Hepatic stellate cell (primary cell): ENCODE measurements at regions not wholly inside any gene's neighbourhood (a gene's known extent, or its start where the extent isn't known, plus 50 kb on each side); places are given as distances from the start of the nearest gene placed in this dataset.

Source experiments
- DNase-seq: peaks from one replicate; pipeline ENCODE4 v3.0.0; 2011; ENCODE audit warnings: low spot score

DNA sequence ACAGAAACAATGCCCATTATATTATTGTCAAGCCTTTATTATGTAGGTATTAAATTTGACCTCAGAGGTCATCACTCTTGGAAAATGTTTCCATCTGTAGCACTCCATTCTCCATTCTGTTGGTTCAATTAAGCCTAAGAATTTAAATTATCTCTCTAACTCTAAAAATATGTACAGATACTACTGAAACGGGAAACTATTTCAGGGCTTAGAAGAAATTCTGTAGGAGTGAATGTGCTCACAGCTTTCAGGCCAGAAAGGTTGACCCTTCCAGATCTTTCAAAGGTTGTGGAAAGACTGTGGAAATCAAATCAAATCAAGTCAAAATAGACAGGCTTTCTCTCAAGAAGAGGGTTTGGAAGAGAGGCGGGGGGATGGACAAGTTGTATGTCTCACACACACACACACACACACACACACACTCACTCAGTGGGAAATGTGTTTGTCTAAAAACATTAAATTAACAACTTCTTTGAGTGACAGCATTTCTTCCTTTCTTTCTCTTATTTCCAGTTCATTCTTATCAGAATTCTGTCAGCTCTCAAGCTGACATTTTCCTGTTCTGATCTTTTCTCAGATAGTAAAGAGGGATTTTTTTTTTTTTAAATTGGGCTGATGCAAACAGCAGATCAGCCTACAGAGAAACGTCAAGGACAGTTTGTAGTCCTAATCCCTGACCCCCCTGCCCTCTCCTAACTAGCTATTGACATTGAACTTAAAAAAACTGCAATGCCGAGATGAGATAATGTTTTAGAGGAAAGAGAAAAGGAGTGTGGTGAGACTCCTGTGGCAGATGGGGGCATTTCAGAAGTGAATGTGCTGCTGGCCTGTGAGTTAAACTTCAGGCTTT, 139.0 kb upstream of the ZFHX3 start:
- DNase-seq: no peak

DNA sequence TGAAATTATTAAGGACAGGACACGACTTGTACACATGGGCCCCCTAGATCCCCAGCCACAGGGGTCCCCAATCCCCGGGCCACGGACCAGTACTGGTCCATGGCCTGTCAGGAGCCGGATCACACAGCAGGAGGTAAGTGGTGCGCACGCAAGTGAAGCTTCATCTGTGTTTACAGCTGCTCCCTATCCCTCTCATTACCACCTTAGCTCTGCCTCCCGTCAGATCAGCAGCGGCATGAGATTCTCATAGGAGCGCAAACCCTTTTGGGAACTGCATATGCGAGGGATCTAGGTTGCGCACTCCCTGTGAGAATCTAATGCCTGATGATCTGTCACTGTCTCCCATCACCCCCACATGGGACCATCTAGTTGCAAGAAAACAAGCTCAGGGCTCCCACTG, 137.8 kb upstream of the ZFHX3 start:
- no peak for DNase-seq

DNA sequence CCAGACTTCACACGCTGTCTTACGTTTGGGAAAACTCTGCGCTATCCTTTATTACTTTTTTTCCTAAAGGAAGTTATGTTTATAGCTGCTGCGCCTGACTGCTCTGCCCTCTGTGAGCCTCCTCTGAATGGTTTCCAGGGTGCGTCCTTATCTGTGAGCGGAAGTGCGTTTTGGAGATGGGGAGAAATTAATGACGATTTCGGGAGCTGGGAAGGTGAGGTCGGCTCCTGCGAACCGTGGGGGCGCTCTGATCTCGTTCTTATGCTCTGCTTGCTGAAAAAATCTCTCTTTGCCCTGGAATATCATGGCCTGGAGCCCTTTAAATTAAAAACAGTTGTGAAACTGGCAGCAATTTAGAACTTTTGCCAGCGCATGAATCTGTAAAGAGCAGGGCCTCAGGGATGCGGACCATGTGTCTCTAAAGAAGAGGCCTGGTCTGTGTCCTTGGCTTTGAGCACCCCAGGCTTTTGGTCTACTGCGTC, 135.7 kb upstream of the ZFHX3 start:
- DNase-seq: no peak

DNA sequence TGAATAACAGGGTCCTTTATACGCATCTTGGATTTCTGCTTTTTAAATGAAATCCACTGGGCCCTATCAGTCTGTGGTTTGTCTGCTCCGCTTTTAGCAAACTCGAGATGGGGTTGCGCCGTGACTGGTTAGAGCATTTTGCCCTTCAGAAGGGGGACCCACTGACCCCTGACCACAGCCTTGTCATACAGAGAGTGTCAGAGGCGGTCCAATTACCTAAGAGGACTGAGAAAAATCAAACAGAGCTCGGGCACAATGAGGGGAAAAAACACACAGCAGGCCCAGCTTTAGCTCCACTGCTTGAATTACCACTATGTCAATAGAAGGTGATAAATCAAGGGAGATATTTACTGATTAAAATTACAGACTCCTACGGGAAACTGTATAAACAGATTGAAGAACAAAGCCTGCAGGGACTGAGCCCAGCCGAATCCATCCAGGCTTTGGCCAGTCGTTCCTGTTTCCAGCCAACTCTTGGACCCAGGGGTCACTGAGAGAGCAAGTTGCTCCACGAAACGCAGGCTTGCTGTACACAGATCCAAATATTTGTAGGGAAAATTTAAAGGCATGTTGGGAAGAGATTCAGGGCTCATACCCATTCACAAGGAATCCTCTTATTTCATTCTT, 131.9 kb upstream of the ZFHX3 start:
- DNase-seq: no peak

DNA sequence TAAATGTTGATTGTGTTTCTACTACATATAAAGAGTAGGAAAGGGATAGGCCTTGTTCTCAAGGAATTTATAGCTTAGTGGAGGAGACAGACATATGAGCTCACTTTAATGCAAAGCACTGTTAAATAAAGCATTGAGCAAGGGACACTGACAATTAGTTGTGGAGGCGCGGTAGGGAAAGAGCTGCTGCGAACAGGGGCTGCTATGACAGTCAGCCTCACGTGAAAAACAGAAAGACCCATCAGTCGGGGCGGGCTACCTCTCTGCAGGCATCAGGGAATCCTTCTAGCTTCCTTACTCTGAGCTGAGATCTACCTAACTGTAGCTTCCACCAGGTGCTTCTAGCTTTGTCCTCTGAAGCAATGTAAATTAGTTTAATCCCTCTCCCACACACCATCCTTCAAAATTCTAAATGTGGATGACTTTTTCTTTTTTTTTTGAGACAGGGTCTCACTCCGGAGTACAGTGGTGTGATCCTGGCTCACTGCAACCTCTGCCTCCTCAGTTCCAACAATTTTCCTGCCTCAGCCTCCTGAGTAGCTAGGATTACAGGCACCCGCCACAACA, 129.9 kb upstream of the ZFHX3 start:
- no peak for DNase-seq

DNA sequence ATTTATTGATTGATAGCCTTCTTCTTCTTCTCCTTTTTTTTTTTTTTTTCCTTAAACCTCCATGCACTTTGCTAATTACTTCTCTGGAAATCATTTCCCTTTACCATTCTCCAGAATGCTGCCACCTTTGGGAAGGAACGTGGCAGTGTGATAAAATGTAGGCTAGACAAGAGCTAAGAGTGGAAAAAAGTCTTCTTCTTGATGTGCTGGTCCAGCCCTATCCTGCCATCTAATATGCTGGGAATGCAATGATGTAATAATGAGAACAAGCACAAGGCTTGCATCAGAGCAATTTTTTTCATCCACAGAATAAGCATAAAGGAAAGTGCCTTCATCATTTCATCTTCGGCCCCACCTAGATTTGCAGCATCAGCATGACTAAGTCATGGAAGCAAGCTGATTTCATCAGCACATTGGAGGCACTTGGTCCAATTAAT, 128.7 kb upstream of the ZFHX3 start:
- DNase-seq: peak; percentile 83

DNA sequence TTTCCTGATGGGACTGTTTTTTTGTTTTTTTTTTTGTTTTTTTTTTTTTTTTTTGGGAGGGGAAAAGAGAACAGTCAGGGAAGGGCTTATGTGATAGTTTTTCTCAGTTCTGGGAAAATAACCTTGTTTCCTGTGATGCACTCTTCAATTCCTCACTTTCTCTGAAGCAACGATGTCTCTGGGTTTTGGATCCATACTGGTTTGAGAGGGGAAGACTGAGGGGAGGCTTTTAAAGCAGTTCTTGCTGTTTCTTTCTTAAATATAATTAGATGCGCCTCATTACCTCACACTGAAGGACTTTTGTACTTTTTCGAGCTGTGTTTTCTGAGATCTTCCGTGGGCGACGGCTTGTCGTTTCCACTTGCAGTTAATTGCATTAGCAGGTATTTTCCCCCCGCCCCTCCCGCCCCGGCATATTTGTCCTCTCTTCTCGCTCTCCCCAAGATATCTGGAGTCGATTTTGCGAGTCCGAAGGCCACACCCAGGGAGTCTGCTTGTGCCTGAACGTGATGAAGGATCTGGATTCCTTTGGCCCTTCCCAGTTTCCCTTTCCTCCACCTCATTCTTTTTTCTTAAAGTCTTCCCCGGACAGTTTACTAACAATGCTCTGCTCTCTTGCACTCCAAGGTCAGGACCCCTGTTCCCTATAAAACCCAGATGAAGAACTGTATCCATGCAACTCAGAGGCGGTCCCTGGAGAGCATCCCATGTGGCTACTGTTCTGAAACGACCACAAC, 125.2 kb upstream of the ZFHX3 start:
- peak; percentile 34 for DNase-seq

DNA sequence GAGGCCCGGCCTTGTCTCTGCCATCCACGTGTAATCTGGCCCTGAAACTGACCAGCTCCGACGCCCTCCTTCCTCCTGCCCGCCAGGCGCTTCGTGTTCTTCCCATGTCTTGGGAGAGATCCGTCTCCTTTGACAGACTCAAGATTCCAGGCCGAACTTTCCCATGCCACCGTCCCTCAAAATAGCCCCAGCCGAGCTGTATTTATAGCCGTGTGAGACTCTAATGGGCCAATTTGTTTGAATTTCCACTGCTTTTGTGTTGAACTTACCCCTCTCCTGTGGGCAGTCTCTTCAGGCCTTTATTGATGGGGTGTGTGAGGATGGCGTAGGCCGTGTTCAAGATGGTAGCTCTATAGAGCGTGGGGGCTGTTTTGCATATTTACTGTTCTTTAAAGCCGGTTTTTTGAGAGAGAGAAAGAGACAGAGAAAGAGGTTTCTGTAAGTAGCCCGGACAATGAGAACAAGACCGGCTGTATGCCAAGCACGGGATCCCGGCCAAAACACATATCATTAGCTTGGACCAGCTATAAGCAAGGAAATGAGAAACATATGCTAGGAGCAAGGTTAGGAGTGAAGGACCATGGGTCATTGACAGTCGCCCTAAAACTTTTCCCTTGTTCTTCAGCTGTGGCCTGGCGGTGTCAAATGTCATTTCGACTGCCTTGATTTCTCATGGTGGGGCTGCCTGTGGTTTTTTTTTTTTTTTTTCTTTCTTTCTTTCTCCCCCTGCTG, 124.5 kb upstream of the ZFHX3 start:
- DNase-seq: peak; percentile 74

DNA sequence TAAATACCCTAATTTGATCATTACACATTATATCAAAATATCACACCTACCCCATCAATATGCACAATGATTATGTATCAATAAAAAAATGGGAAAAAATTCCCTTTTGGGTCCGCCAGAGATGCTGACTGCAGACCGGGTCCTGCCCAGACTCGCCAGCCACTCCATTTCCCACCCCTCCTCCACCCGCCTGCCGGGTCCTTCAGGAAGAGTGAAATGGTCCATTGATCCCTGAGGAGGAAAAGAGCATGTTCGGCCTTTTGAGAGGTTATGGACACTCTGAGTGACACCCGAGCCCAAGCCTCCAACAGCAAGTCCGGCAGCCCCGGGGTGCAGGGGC, 123.9 kb upstream of the ZFHX3 start:
- no peak for DNase-seq

DNA sequence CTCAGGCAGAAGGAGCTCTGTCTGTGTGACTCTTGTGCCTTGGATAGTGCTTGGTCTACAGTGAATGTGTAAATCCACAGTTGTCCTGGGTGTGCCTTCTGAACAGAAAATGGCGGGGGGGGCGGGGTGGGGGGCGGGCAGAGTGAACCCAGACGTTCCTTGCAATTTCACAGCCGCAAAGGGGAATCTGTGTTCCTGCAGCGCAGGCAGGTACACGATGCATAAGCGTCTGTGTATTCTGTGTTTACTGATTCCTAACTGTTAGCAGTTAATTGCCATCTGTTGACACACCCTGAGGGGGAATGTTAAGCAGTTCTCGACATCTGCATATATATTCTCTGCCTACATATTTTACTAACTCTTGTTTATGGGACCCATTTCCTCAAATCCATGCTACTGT, 123.5 kb upstream of the ZFHX3 start:
- no peak for DNase-seq

DNA sequence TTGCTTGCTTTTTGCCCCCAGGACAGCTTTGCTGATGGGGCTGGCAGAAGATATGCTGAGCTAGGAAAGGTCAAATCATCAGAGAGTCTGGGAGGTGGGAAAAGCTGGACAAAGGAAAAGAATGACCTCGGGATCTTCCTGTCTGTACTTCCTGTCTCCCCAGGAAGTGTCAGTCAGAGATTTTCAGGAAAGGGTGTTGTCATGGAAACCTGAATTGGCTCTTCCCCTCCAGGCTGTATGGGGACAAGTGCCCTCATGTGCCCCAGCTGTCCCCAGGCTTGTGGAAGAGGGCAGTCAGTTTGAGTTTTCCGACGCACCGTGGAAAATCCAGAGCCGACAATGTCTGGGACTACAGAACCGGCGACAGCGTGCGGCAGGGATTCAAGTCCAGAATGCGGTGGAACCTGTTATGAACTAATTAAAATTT, 122.7 kb upstream of the ZFHX3 start:
- DNase-seq: no peak

DNA sequence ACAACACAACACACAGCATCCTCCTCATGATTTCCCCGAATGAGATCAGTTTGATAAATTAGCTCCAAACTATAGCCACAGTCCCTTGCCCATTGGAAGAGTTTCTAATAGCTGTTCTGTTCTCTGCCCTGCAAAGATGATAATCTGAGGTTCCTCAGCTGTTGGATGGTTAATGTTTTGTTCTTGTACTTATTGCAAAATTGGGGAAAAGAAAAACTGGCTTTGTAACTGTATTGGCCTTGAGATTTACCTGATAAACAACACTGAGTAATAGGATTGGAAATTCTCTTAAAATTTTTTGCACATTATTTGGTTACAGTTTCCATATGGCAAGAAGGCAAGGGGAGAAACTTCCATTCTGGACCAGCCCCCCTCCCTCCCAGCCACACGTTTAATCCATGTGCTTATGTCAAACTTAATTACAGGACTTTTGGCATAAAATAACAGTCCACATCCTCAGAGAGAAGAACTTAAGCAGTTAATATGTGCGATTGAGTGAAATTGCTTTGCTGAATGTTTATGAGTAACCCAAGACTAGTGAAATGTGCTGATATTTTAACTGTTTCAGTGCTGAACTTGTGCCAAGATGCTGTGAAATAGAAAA, 119.1 kb upstream of the ZFHX3 start:
- no peak for DNase-seq

DNA sequence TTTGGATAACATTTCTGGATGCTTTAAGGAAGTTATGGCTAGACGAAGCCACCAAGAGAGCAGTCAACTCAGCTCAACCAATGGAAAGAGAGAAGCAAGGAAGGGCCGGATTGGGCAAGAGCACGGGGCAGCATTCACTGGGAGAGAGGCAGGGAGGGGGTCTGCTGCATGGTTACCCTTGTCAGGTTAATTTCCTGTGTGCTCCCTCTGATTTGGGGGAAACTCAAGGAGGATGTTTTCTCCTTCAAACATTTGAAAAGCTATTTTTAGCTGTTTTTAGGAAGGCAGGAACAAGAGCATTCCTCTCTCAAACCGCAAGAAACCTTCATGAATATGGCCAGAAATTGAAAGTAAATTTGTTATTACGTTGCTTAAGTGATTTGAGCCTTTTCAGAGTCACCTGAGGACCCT, 118.5 kb upstream of the ZFHX3 start:
- DNase-seq: peak; percentile 32

DNA sequence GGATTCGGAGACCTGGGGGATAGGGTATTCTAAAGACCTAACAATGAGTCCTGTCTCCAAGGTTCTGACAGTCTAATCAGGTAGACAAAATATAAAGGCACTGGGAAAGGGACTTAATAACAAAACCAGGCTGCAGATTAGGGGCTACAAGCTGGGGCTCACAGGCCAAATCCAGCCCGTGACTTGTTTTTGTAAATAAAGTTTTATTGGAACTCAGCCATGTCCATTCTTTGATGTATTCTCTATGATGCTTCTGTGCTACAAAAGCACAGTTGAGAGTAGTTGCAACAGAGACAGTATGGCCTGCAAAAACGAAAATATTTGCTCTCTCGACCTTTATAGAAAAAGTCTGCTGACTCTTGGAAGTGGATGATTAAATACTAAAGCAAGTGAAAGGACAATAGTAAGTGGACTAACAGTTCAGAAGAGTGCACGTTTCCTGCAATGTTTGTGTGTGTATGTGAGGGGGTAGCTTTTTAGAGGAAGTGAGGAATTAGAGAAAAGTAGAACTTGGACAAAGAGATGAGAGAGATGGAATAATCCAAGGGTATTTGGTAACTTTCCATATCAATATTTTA, 115.4 kb upstream of the ZFHX3 start:
- DNase-seq: no peak

DNA sequence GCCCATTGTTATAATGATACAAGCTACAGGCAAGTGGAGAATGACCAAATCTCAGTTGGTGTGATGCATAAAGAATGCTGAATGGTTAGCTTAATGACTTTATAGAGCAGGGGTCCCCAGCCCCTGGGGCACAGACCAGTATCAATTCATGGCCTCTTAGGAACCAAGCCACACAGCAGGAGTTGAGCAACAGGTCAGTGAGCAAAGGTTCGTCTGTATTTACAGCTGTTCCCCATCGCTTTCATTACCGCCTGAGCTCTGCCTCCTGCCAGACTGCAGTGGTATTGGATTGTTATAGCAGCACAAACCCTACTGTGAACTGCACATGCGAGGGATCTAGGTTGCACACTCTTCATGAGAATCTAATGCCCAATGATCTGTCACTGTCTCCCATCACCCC, 114.0 kb upstream of the ZFHX3 start:
- no peak for DNase-seq

DNA sequence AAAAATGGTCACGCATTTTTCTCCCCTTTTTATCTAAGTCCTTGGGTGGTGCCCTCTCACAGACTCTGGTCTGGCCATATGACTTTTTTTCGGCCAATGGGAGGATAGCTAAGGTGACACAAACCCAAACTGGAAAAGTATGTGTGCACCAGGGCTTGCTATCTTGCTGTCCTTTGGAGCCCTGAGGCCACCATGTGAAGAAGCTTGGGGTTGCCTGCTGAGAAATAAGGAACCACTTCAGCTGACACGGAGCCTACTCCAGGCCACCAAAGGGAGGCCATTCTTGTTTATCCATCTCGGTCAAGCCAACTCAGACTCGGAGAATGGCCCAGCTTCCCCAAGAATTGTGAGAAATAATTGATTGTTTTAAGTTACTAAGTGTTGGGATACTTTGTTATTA, 111.4 kb upstream of the ZFHX3 start:
- no peak for DNase-seq

DNA sequence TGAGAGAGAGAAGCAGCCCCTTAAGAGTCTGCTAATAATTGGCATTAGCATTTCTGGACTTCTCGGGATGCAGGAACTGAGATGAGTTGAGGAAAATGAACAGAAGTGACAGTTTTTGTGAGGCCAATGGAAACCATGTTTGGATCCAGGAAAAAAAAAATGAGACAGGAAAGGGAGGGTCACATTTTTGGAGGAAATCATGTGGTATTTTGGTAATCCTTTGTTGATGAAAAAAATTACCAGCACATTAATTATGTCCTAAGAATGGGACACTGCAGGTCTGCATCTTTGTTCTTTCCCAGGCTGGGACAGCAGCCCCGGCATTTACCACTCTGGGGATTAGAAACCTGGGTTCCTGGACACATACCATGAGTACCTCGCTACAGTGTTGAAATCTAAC, 109.9 kb upstream of the ZFHX3 start:
- no peak for DNase-seq

DNA sequence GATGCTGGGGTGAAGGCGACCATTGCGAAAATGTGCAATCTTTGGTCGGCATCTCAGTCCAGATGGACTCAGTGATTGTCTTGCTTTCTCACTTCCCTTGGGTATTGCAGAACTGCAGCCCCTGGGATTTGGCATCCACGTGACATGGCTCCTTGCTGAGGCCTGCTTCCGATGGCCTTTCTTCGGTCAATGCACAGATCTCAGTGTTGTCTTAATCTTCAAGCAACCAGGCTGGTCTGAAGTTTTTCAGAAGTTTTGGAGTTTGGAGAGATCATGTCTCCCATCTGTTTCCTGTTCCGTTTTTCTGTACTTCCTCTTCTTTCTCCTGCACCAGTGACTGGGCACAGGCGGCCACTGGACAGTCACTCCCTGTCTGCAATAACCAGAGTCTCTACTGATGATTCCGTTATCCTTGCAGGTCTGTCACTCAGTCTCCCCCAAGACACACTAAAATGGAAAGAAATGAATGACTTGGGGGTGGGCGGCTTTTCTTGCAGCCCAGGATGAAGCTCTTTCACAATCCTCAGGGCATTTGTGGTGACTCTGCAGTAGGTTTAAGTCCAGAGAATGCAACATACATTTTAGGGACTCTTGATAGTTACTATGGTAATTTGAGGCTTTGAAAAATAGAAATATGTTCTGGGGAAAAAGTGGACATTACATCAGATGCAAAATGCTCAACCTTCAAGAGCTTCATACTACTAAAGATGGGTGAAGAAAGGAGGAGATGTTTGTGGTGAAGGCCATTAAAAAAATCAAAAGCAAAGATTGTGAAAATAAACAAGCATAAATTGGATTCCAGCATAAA, 106.3 kb upstream of the ZFHX3 start:
- no peak for DNase-seq

DNA sequence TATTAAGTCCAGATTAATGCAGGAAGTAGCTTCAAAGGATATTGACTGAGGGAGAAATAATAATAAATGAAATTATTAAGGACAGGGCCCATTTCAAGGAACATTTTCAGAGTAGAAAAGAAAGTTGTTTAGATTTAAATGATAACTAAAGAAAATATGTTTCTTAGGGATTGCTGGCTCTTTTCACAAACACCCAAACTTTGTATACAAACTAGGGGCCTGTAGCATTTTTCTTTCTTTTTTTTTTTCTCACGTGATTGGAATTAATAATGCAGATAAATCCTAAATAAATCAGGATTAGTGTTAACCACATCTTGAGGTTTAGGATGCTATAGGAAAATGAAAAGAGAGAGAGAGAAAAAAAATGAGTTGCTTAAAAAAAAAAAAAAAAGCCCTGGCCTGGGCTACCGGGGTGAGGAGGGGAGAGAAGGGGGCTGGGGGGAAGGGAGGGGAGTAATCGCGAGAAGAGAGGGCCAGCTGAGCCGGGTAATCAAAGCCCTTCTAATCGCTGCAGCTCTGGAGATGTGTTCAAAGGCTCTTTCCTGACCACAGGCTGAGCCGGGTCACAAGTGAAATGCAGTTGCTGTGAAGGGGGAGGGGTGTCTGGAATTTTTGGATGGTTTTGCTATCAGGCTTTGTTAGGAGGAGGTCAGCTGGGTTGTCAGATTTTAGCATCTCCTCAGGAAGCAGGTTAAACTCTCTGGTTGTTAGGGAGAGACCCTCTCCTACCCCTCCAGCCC, 104.6 kb upstream of the ZFHX3 start:
- no peak for DNase-seq

DNA sequence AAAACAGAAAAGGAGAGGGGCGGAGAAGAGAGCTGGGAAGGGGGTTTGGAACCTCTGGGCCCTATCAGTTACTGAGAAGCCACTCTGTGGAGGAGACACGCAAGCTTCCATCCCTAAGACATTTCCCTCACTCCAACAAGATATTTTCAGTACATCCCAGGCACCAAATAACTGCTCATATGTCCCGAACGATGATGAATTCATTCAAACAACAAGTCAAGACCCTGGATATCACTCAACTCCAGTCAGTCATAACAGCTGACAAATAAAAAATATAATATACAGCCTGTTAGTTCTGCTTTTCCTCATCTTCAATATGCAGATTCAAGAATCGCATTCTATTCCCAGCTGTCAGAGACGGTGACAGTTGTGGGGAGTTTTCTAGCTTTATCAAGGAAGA, 104.0 kb upstream of the ZFHX3 start:
- no peak for DNase-seq
